ENCODE measurements at regions not wholly inside any gene's neighbourhood (a gene's known extent, or its start where the extent isn't known, plus 50 kb on each side); places are given as distances from the start of the nearest gene placed in this dataset.

GRCh38 chr9:106529616-106530015 is 333.4 kb upstream of the ZNF462 start:
- no peak for TF ChIP-seq CTCF (IDR thresholded peaks at IDR 0.05)
- no peak for TF ChIP-seq EP300 (IDR thresholded peaks at IDR 0.05)
- no peak for TF ChIP-seq POLR2A (IDR thresholded peaks at IDR 0.05)
